Activated CD4-positive, CD25-positive, alpha-beta regulatory T cell treated with anti-CD3 and anti-CD28 coated beads, Interleukin-2, amount 50 U/mL, for 72 hours (primary cell): ENCODE measurements at regions not wholly inside any gene's neighbourhood (a gene's known extent, or its start where the extent isn't known, plus 50 kb on each side); places are given as distances from the start of the nearest gene placed in this dataset.

Experiments
- DNase-seq: peaks from one replicate; pipeline ENCODE4 v3.0.0; 2021

GRCh38 chr2:217070043-217070430, 210.2 kb upstream of the TNP1 start:
- DNase-seq = no peak

- DNase-seq = no peak
These were observed 209.6 kb upstream of the TNP1 start for GRCh38 chr2:217069263-217070042.

DNA sequence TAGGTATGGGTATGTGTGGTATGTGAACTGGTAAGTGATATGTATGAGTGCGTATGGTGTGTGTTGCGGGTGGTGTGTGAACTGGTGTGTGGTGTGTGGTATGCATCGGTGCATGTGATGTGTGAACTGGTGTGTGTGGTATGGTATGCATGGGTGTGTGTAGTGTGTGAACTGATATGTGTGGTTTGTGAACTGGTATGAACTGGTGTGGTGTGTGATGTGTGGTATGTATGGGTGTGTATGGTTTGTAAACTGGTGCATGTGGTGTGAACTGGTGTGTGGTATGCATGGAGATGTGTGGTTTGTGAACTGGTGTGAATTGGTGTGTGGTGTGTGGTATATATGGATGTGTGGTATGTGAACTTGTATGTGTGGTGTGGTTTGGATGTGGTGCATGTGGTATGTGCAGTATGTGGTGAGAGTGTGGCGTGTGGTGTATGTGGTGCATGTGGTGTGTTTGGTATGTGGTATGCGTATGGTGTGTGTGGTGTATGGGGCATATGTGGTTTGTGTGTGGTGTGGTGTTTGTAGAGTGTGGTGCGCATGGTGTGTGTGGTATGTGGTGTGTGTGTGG, 208.9 kb upstream of the TNP1 start:
- no peak for DNase-seq

DNA sequence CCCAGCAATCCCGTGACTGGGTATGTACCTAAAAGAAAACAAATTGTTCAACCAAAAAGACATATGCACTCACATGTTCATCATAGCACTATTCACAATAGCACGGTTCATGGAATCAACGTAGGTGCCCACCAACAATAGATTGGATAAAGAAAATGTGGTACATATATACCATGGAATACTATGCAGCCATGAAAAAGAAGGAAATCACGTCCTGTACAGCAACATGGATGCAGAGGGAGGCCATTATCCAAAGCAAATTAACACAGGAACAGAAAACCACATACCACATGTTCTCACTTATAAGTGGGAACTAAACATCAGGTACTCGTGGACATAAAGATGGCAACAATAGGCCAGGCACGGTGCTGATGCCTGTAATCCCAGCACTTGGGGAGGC, 207.9 kb upstream of the TNP1 start:
- DNase-seq = no peak

DNA sequence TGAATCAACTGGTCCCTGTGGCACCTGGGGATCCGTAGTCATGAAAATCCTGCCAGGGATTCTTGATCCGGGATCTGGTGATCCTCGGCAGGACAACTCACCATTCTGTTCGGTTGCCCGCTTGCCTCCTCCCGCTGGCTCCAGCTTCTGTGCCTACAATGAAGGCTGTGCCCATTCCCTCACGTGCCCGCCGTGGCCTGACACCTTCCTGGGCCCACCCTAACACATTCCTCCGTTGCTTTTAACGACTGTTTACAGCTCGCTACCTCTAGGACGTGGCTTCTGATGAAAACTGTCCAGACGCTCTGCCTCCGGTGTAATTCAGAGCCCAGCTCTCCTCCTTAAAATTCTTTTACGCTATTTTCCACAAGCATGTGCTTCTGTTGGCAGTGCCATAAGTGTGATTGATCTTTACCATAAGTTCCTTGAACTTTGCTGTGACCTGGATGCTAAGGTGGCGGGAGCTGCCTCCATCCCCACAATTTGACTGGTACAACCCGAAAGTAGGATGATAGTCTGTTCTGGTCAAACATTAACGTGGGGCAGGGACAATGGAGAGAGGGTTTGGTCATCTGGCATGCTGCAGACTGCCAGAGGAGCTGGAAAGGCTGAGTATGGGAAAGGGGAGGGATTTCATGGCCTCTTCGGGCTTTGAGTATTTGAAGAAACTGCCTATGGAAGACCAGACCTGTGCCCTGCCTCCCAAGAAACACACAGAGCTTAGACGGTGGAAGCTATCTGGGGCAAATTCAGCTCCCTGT, 206.8 kb upstream of the TNP1 start:
- no peak for DNase-seq

DNA sequence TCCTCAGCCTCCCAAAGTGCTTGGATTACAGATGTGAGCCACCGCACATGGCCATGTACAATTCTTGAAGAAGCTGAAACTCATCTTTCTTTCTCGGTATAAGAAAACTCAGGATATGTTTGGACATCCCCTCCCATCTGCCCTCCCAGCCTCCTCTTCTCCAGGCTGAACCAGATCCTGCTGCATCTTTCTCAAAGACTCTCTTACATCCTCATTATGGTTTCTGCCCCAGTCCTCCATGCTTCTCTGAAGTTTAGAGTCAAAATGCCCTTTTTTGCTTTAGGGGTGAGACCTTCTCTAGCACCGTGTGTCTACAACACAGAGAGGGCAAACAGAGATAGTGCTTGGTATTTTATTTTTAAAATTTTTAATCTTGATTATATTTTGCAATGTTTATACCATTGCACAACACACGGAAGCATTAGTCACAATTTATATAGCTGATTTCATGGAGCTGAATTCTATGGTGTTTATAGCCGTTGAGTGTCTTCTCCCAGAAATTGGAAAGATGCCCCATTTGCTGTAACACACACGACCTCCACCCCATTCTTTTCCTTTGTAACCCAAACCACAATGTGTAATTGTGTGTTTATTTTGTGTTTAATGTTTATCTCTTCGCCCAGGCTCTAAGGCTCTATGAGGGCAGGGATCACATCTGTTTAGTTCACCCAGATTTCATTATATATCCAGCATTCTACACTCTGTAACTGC, 206.0 kb upstream of the TNP1 start:
- no peak for DNase-seq

DNA sequence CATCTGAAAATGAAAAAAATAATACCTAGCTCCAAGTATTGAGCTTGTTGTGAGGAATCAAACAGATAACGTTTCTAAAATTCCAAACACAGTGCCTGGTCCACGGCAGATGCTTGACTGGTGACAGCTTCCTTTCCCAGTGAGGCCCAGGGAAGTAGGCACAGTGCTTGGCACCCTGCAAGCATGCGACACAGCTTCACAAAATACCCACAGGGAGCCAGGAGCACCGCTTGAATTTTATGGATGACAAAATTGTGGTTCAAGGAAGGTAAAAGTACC, 205.1 kb upstream of the TNP1 start:
- no peak for DNase-seq

DNA sequence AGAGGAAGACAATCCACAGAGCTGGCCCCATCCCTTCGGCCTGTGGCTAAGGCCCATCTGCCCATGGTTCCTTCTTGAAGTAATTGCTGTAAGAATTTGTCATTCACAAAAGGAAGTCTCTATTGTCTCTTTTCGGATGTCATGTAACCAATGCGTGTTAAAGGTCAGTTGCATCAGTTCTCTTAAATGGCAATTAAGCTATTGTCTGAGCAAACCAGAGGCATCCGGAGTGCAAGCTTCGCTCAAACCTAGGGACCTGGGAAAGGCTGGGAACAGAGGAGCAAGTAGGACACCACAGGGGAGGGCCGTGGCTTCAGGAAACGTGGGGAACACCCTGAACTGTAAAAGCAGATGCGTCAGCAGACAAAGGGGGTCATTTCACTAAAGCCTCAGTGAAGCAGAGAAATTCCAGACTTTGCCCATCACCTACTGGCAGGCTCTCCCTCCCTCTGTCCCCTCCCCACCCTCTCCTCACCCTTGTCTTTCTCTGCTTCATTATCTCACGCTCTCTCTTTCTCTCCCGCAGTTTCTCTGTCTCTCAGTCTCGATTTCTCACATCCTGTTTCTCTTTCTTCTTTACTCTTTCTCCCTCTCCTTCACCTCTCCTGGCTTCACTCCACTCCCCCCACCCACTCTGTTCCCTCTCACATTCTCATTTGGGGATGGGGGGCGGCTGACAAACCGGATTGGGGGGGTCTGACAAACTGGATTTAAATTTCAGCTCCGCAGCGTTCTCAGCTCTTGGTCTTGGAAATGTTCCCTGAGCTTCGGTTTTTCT, 204.6 kb upstream of the TNP1 start:
- DNase-seq = no peak

- DNase-seq = no peak
These were observed 203.4 kb upstream of the TNP1 start for GRCh38 chr2:217063238-217063755.

DNA sequence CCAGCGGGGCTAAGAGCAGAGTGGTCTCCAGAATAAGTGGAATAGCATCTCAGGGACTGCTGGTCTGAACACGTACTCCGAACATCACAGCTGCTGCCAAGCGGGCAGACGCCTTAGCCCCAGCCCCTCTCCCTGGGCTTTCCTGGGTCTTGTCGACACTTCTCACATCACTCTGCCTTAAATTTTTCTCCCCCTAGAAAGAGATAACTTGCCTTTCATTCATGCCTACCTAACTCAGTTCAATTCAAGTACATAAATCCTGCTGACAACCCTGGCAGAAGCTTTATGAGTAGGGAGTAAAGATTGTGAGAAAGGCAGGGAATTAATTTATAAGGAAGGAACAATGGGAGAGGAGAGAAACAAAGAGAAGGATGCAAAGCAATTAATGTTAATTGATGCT, 202.9 kb upstream of the TNP1 start:
- DNase-seq = no peak

GRCh38 chr2:217061916-217062505, 202.1 kb upstream of the TNP1 start:
- DNase-seq = no peak

DNA sequence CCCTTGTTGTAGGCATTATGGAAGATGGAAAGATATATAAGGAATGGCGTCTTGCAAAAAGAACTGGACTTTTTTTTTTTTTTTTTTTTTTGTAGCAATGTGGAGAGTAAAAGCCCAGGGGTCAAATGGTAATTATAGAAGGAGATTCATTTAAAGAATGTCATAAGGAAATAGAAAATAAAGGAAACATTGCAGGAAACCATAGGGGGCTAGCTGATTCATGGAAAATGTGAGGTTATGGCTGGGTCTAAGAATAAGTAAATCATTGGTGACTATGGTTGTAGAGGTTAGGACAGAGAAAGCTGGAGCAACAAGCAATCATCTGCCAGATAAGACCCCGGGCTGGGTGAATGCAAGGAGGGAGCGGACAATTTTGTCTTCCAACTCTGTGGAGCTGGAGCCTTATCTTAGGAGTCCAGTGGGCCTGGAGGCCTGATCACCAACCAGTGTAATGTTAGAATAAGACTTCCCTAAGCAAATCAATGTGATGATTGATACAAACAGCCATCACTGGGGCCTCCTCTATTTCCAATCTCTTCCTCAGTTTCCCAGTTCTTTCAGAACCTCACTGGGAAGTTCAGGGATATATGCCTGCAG, 201.2 kb upstream of the TNP1 start:
- no peak for DNase-seq

DNA sequence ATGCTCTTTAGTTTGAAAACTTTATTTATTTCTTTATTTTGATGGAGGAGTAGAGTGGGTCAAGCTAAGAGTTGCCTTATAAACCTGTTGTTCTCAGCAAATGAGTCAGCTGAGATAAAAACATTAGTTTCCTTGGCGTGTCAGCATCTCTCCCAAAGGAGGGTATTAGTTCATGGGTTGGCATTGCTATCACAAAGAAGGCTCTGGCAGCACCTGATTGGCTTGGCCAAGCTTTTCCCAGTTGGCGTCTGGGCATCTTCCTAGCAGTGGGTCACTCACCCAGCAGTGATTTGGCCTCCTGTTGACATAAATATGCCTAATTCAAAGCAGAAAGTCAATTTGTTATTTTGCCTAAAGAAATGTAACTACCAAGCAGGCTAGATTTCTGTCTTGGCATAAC, 200.7 kb upstream of the TNP1 start:
- no peak for DNase-seq

DNA sequence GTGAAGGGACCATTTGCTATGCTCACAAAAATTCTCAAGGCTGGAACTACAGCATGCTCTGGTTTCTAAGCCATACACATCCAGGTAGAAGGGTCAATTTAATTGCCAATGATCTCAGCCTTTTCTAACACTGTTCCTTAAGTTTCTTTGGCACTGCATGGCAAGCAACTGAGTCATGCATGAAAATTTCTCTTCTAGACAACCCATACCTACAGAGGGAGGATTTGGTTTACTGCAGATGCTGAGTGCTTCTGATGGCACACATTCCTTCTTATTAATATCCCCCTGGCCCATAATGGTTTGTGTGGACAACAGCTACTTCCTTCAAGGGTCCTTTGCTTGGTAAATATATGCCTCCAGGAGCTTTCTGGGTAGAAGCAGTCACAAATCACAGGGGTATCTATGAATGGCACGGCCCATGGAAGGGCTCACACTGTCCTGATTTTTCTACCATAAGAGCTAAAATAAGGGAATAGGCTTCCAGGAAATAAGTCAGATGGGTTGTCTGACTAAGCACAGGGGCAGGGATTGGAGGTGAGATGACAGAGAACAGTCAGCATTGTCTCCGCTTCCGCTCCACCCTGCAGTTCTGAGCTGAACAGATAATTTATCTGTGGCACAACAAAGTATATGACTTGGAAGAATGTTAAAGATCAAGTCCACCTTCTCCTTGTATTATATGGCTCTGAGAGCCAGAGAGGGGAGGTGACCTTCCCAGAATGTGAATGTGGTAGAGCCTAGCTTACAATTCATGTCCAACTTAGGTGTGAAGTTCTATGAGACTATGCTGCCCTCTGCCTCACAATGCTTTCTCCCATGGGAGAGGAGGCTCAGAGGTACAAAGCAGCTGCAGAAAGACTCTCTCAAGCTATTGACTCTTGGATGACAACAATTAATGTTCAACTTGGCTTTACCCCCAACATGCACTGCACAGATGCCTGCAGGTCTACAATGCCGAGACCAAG, 199.2 kb upstream of the TNP1 start:
- DNase-seq = no peak

GRCh38 chr2:217057773-217058172, 197.9 kb upstream of the TNP1 start:
- DNase-seq = no peak

GRCh38 chr2:217055624-217056023, 195.8 kb upstream of the TNP1 start:
- DNase-seq = no peak

DNA sequence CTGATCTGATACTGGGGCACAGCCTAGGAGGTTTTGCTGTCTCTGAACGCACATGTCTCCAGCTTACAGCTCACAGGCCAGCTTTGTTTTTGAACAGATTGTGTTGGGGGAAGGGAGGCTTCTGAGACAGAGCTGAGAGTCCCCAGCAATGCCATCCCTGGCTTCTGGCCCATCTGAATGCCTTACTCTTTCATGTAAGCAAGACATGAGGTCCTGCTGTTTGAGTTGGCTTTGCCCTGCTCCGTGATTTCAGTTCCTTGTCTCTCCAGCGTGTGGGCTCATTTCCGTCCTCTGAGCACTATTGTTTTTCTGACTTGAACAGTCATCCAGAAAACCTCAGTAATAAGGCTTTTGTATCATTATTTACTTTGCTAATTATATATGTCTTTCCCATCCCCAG, 194.9 kb upstream of the TNP1 start:
- no peak for DNase-seq

- DNase-seq = no peak
These were observed 193.2 kb upstream of the TNP1 start for GRCh38 chr2:217052856-217053577.

- no peak for DNase-seq
These were observed 191.6 kb upstream of the TNP1 start for GRCh38 chr2:217051416-217051815.

- no peak for DNase-seq
These were observed 190.1 kb upstream of the TNP1 start for GRCh38 chr2:217049956-217050355.
